SK-MEL-5 (cell line): ENCODE measurements at regions not wholly inside any gene's neighbourhood (a gene's known extent, or its start where the extent isn't known, plus 50 kb on each side); places are given as distances from the start of the nearest gene placed in this dataset.
A peak's percentile ranks its signal among the peaks of the same experiment; 100 is the strongest.

ENCODE experiments used
- DNase-seq: peaks from one replicate; pipeline ENCODE4 v3.0.0-alpha.2; 2016; ENCODE audit warnings: low read depth, low spot score
- in situ Hi-C: cut with HindIII; loops from 2 replicates; pipeline ENCODE4 v1.10.0; 2016; ENCODE audit warnings: low sequenced_read_pairs, high pct_unique_total_duplicates, low pct_unique_long_range_greater_than_20kb

DNA sequence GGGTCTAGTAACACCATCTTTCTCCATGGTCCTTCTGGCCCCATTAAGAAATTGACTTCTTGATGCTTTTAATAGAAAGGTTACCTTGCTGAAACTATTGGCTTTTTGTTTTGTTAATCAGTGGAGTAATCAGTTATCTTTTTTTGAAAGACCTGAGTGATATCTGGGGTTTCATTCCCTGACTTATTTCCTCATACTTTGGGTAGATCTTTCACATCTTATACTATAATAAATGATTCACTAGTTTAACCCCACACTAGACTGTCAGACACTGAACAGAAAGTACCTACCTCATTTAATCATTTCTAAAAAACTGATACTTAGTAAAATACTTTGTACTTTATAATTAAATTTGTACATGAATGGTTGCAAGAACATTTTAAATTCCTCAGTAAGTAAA lies 1021.1 kb downstream of the STIM2 start:
- DNase-seq = no peak
- in situ Hi-C loops = no loop called here

DNA sequence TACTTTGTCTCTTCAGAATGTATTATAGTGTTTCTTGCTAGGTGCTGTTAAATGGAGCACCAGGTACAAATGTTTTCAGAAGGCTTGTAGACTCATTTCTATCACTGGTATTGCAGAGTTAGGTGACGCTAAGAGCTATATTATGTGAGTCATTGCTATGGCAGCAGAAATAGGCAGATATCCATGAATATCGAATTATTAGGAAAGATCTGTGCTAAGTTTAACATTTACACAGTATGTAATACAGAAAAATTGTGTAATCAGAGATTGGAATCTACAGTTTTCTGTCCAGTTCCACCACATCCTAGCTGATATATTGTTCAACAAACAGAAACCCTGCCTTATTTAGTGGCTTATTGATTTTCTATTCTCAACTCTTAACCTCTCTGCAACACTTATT lies 1025.5 kb downstream of the STIM2 start:
- DNase-seq = no peak
- in situ Hi-C loops = no loop called here

DNA sequence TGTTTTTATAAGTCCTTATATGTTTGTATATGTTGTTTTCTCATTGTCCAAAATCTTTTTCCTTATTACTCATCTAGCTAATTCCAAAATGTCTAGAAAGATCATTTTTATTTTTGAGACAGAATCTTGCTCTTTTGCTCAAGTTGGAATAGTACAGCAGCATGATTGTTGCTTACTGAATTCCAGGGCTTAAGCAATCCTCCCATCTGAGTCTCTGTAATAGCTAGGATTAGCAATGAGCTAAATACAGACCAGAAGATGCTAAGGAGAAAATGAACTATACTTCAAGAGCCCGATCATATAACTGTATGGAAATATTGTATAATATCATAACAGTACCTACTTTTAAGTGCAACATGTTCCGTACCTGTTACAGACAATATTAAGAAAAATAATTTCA lies 1027.0 kb downstream of the STIM2 start:
- DNase-seq = no peak
- in situ Hi-C loops = no loop called here

DNA sequence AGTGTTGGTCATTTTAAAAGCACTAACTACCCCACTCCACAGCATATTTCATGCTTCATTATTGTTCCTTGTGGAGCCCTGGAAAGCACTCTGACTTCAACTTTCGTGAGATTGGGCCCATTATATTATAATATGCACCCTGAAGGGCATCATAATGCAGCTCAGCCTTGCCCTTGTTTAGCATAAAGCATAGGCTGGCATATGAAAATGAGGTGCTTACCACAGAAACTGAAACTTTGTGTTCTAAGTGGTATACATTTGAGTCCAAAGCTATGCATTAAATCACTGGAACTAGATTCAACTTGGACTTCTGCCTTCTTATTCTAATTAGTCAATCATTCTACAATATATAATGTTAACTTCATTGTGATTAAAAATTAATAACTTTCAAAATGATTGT lies 1027.9 kb downstream of the STIM2 start:
- no peak for DNase-seq
- in situ Hi-C loops = no loop called here

DNA sequence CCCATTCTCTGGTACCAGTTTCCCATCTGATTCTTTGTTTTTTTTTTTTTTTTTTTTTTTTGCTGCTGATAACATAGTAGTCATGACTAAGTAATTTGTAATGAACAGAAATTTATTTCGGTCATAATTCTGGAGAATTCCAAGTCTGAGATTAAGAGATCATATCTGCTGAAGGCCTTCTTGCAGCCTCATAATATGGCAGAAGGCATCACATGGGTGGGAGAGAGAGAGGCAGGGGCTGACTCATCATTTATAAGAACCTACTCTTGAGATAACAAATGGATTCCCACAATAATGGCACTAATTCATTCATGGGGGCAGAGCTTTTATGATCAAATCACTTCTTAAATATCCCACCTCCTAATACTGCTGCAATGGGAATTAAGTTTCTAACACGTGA lies 1034.3 kb downstream of the STIM2 start:
- no peak for DNase-seq
- in situ Hi-C loops = no loop called here

DNA sequence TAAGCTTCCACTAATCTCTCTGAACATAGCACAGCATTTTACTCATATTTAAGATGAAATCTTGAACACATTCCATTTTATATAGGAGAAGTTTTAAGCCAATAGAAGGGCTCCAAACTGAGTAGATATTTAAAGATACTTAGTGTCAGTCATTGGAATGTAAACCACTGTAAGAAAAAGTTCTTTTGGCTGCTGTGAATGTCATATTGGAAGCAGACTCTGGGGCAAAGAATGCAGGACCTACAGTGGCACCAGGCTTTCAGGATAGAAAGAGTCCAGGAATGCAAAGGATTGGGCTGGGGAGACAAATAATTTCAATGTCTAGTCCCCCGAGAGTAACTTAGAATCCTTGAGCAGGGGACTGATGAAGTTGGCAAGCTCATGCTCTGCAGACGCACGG lies 1047.7 kb downstream of the STIM2 start:
- in situ Hi-C loops = loop anchor here (25.0 kb wide), 1 partner anchor 154 kb away; no protein-coding TSS in a partner anchor
- no peak for DNase-seq

DNA sequence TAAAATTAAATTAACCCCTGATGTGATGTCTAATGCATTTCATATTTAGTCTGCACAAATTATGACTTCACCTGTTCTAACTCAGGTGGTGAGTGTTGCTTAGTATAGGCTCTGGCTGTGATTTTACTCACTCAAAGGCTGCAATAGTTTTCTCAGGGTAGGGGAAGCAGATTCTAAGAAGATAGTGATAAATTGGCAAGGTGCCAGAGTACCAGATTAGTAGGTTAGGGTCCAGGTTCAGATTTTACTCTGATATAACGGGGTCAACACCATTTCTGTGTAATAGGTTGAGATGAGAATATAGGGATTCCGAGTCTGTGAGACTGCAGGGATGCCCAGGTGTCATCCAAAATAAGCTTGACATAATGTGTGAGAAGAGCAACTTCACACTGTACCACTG lies 1049.6 kb downstream of the STIM2 start:
- in situ Hi-C loops = loop anchor here (25.0 kb wide), 1 partner anchor 152 kb away; no protein-coding TSS in a partner anchor
- no peak for DNase-seq

DNA sequence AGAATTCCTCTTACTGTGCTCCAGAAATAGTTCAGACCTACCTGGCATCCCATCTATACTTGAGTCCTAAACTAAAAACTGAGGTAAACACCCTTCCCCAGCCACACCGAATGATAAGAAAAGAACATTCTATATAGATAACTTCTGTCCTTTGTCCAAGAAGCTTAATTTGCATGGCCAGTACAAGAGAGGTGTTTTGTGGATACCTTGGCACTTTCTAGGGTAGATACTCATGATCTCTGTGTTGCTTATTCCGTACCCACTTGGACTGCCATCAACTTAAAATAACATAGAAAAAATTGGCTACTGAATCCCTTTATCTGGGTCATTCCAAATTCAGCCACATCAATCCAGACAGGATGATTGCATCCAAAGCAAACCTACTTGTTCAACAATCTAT lies 1050.4 kb downstream of the STIM2 start:
- DNase-seq = no peak
- in situ Hi-C loops = loop anchor here (25.0 kb wide), 1 partner anchor 151 kb away; no protein-coding TSS in a partner anchor

DNA sequence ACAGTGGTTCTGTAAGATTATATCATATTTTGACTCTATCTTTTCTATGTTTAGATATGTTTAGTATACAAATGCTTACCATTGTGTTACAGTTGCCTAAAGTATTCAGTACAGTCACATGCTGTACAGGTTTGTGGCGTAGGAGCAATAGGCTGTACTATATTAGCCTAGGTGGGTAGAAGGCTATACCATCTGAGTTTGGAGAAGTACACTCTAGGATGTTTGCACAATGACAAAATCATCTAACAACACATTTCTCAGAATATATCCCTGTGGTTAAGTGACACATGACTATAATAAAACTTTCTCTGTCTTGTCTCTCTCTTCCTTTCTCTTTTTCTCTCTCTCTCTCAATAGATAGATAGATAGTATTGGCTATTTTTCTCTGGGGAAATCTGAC lies 1053.1 kb downstream of the STIM2 start:
- DNase-seq = no peak
- in situ Hi-C loops = loop anchor here (25.0 kb wide), 1 partner anchor 149 kb away; no protein-coding TSS in a partner anchor

DNA sequence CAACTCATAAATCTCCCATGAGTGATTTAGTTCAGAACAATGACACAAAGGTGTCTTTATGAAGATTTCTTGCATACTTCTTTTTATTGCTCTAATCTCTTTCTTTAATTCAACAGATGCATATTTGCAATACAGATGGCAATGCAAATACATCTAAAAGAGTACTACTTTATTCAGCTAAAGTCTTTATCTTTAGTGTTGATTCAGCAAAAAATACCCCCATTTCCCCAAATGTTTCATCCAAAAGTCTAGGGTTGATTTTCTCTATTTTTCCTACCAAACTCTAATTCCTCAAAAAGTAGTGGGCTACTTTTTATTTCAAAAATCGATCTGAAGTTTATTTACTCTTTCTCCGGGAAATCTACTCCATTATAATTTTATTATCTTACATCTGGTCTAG lies 1055.2 kb downstream of the STIM2 start:
- in situ Hi-C loops = loop anchor here (25.0 kb wide), 1 partner anchor 146 kb away; no protein-coding TSS in a partner anchor

DNA sequence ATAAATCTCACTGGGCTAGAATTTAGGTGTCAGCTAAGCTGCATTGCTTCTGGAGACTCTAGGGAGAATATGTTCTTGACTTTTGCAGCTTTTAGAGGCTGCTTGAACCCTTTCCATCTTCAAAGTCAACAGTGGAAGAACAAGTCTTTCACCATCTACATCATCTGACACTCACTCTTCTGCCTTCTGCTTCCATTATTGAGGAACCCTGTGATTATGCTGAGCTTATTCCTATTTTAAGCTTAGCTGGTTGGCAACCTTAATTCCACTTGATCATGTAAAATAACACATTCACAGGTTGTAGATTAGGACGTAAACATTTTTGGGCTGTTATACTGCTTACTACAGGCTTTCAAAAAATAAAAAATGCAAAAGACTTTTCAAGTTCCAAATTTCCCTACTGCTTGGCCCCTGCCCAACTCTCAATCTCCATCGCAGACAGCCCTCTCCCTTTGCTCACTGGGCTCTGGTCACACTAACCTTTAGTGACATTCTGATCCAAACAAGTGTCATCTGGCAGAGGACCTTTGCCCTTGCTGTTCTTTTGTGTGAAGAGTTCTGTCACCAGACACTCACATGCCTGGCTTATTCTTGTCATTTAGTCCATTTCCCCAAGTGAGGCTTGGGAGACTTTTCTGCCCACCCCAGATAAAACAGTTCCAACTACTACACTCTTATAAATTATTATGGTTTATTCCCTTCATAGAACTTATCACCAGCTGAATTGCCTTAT lies 1056.0 kb downstream of the STIM2 start:
- peak; percentile 60 for DNase-seq
- in situ Hi-C loops = loop anchor here (25.0 kb wide), 1 partner anchor 146 kb away; no protein-coding TSS in a partner anchor

More for the DNA sequence above, 1055.2 kb downstream of the STIM2 start:
- DNase-seq = no peak

DNA sequence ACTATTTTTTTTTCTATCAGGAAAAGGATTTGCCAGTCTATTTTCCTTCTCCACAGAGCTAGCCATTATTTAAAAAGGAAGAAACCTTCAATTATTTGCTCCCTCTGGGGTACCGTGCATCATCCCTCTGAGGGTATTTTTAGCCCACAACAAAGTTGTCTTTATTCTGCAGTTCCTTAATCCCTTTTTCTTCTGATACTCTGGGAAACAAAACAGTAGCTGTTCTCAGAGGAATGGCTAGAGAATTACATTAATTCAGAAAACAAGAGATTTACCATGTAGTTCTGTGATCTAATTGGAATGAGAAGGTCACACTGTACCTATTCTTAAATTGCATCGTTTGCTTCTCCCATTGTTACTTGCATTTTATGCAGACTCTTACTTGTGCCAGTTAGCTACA lies 1056.7 kb downstream of the STIM2 start:
- peak; percentile 94 for DNase-seq
- in situ Hi-C loops = loop anchor here (25.0 kb wide), 1 partner anchor 145 kb away; no protein-coding TSS in a partner anchor

DNA sequence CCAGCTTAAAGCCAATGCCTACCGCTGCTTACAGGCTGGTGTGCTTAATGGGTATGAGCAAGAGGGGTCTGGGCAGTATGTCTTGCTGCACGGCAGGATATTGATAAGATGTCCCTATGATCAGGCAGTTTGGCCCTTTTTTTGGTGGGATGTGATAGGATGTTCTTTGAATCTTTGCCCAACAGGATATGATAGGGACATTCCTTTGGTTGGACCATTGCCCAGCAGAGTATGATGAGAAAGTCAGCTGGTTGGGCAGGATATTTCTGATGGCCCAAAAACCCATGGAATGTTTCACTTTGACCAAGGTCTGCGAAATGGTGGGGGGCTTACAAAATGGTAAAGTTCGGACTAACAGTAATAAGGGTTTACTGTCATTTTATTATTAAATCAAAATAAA lies 1060.6 kb downstream of the STIM2 start:
- in situ Hi-C loops = loop anchor here (25.0 kb wide), 1 partner anchor 141 kb away; no protein-coding TSS in a partner anchor
- DNase-seq = peak; percentile 22

DNA sequence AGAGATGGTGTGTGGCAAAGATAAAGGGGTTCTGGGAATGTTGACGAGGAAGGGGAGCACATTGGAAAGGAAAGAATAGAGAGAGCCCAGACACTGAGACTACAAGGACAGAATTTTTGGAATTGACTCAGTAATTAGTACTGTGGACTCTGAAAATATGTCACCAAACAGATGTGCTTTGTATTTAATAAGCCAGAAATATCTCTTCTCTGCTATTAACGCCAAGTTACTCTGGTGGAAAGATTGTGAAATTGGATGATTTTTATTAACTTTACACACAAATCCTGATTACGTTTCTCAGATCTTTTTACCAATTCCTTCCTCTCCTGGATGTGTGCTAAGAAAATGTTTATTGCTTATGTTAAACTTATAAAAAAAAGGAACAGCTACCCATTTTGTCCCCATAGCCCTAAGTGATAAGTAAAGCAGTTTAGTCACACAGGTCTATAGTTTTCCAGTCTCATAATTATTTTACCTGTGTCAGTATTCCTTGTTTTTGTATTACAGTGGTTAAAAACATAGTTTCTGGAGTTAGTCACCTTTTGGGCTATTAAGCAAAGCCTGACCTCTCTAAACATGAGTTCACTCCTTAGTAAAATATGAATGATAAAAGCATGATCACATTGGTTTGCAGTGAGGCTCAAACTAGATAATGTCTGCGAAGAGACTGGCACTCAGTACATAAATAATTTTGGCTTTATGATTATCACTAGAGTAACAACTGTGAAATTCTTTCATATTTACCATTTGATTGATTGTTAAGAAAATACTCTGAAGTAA lies 1068.3 kb downstream of the STIM2 start:
- no peak for DNase-seq
- in situ Hi-C loops = no loop called here

DNA sequence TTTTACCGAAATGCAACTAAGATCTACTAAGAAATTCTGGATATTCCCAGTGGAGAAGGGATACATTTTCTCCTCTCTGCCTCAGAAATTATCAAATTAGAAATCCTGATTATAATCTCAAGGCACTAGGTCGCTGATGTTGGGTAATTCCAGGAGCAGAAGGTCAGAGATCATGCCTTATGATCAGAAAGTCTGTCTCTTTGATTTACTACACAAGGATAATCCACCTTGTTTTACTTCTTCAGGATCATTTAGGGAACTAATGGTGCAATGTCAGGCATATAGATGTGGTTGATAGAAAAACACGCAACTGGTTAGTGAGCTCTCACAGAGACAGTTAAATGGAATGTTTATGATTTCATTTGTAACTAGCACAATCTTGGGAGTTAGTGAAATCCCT lies 1069.7 kb downstream of the STIM2 start:
- in situ Hi-C loops = no loop called here
- no peak for DNase-seq

DNA sequence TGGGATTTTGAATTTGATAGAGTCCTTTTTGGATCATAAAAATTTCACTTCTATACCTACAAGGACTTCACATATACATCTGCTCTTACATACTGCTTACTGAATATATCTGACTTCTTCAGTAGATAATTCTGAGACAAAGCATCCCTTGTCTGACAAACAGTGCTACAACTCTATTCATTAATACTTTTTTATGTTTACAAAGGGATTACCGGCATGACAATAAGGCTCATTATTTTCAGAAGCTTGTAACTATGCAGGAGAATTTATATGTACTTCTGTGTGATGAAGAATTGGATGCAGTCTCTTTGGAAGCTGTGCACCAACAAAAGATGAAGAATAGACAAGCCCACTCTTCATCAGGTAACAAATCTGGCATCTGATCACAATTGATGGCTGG lies 1070.3 kb downstream of the STIM2 start:
- peak; percentile 64 for DNase-seq
- in situ Hi-C loops = no loop called here

DNA sequence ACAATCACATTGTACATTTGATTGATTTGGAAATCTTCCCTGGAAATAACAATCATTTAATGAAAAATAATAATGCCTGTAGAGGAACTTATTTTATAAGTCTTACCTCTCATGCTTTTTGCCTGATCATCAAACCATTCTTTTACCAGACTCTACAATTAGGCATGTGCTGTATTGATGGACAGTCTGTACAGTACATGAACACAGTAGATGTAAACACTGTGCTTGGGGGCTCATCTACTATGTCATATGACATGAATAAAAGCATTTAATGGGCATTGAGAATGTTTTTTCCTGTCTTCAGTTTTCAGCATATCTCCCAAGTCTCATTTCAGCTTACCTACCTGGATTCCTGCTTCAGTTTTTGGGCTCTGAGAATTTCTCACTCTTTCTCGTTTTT lies 1070.9 kb downstream of the STIM2 start:
- in situ Hi-C loops = no loop called here
- peak; percentile 41 for DNase-seq

DNA sequence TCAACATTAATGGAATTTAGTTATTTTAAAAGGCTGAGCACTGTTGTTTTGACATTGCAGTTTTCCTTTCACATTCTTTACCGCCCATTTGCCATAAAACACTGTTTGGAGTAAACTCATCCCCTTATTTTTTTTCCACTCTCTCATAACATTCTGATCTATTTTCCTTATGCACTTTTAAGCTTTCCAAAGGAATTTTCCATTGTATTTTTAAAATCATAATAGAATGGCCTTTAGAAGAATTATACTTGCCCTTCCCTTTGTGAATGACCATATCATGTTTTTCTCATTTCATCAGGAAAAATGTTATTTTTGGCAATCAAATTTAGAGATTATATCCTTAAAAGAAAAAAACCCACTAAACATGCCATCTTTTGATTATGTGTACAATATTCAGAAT lies 1074.2 kb downstream of the STIM2 start:
- no peak for DNase-seq
- in situ Hi-C loops = no loop called here

DNA sequence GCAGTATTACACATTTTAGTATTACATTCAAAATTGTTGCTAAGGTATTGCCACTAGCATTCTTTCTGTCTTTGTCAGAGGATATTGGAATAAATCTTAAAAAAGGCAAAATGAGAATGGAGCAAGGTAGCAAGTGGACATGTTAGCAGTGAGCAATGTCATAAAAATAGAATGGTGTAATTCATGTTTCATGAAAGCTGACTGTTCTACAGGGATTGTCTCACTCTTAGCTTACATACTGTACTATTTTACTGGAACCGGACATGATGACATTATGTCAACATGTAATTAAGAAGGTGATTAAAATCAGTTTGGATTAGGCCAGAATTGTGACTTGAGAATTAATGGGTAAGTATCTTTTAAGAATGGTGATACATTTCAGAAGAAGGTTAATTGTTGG lies 1086.2 kb downstream of the STIM2 start:
- in situ Hi-C loops = no loop called here
- DNase-seq = no peak
